H1 (cell line): ENCODE measurements at regions not wholly inside any gene's neighbourhood (a gene's known extent, or its start where the extent isn't known, plus 50 kb on each side); places are given as distances from the start of the nearest gene placed in this dataset.

Source experiments
- CTCF ChIA-PET: fragments of 300-600 bp; sonication (Branson Sonifier 250); formaldehyde crosslinking; loops from one replicate; lab custom pipeline; 2021; ENCODE audit not compliant: partially characterized antibody; lab: Charles Lee
- POLR2A ChIA-PET: fragments of 300-600 bp; sonication (Branson Sonifier 250); formaldehyde crosslinking; loops from one replicate; lab custom pipeline; 2021; ENCODE audit warnings: inconsistent platforms; ENCODE audit not compliant: partially characterized antibody; lab: Charles Lee
- DNase-seq, 2 experiments: peaks; one replicate each; pipeline versions ENCODE4 v3.0.0 to v3.0.0-alpha.2; 2010 to 2022; ENCODE audit warnings: low spot score in 2 of 2, low read depth in 1 of 2, mixed read lengths in 1 of 2
- FAIRE-seq: peaks from 2 replicates; lab custom pipeline; 2011; peaks lifted over from hg19 to GRCh38; lab: Jason Lieb, UNC
- H2AFZ ChIP-seq: 2 replicates; pipeline ENCODE4 v1.8.1; 2012; ENCODE audit warnings: low read length, inconsistent platforms
- H2AK5ac ChIP-seq: 2 replicates; pipeline ENCODE4 v1.6.1; 2013; ENCODE audit warnings: low read depth, low read length
- H2BK120ac ChIP-seq: replicated peaks from 2 replicates; pipeline ENCODE3; 2013; ENCODE audit warnings: low read depth, low read length, inconsistent platforms
- H2BK12ac ChIP-seq: 2 replicates; pipeline ENCODE4 v1.6.1; 2013; ENCODE audit warnings: low read depth, low read length
- H2BK15ac ChIP-seq: 2 replicates; pipeline ENCODE4 v1.6.1; 2013; ENCODE audit warnings: low read length
- H2BK20ac ChIP-seq: 2 replicates; pipeline ENCODE4 v1.6.1; 2013; ENCODE audit warnings: low read length
- H2BK5ac ChIP-seq: 2 replicates; pipeline ENCODE4 v1.6.1; 2013; ENCODE audit warnings: low read depth, low read length
- H3K14ac ChIP-seq: 2 replicates; pipeline ENCODE4 v1.6.1; 2013; ENCODE audit warnings: inconsistent platforms; ENCODE audit not compliant: insufficient read length
- H3K18ac ChIP-seq: 2 replicates; pipeline ENCODE4 v1.6.1; 2013; ENCODE audit warnings: low read length; ENCODE audit errors: extremely low read depth
- H3K23ac ChIP-seq: 2 replicates; pipeline ENCODE4 v1.6.1; 2013; ENCODE audit warnings: inconsistent platforms; ENCODE audit not compliant: insufficient read length
- H3K23me2 ChIP-seq: 2 replicates; pipeline ENCODE4 v1.6.1; 2013; ENCODE audit warnings: low read depth, low read length
- H3K27ac ChIP-seq: 2 replicates; pipeline ENCODE4 v1.6.1; 2011; ENCODE audit warnings: low read depth, low read length, inconsistent platforms
- H3K27me3 ChIP-seq, 4 experiments: replicated peaks in 1 of 4; 1 replicate in 1 of 4; 2 replicates in 3 of 4; pipeline versions ENCODE4 v1.6.1 to v1.8.1; 2011 to 2013; ENCODE audit warnings: low read length in 3 of 4, mild to moderate bottlenecking in 3 of 4, inconsistent platforms in 2 of 4, mixed read lengths in 2 of 4, moderate library complexity in 1 of 4; ENCODE audit not compliant: control insufficient read depth in 3 of 4, insufficient read depth in 3 of 4; ENCODE audit errors: extremely low read depth in 1 of 4
- H3K36me3 ChIP-seq, 4 experiments: 2 replicates each; pipeline versions ENCODE4 v1.6.1 to v1.8.1; 2011 to 2013; ENCODE audit warnings: mild to moderate bottlenecking in 4 of 4, low read length in 3 of 4, moderate library complexity in 2 of 4, control low read depth in 1 of 4, inconsistent platforms in 1 of 4; ENCODE audit not compliant: insufficient read depth in 4 of 4, control insufficient read depth in 2 of 4
- H3K4ac ChIP-seq: replicated peaks from 2 replicates; pipeline ENCODE3; 2013; ENCODE audit warnings: low read length, low read depth, mixed read lengths, inconsistent platforms; ENCODE audit not compliant: insufficient read length
- H3K4me1 ChIP-seq, 4 experiments: replicated peaks in 1 of 4; 1 replicate in 1 of 4; 2 replicates in 3 of 4; pipeline versions ENCODE4 v1.6.1 to v1.8.1; 2011 to 2013; ENCODE audit warnings: low read length in 3 of 4, inconsistent platforms in 2 of 4, mixed read lengths in 1 of 4; ENCODE audit not compliant: insufficient read depth in 4 of 4, control insufficient read depth in 3 of 4
- H3K4me2 ChIP-seq, 2 experiments: 2 replicates each; pipeline versions ENCODE4 v1.6.1 to v1.8.1; 2011 to 2013; ENCODE audit warnings: low read depth in 2 of 2, low read length in 2 of 2, control low read depth in 1 of 2, inconsistent platforms in 1 of 2, mild to moderate bottlenecking in 1 of 2; ENCODE audit not compliant: insufficient read depth in 1 of 2
- H3K4me3 ChIP-seq, 4 experiments: fragments of 200-600, 300-600 bp in 1 of 4; sonication (generic), shearing (Covaris generic), sonication (Bioruptor Twin) in 1 of 4; 2 replicates each; pipeline versions ENCODE4 v1.5.1 to v1.8.1; 2011 to 2016; ENCODE audit warnings: low read length in 4 of 4, low read depth in 3 of 4, control low read depth in 2 of 4, inconsistent platforms in 2 of 4, mild to moderate bottlenecking in 2 of 4, mixed read lengths in 1 of 4, moderate library complexity in 1 of 4; ENCODE audit not compliant: insufficient read depth in 2 of 4; ENCODE audit errors: extremely low read depth in 1 of 4
- H3K56ac ChIP-seq: replicated peaks from 2 replicates; pipeline ENCODE3; 2013; ENCODE audit warnings: low read depth, mild to moderate bottlenecking, mixed read lengths, low read length, inconsistent platforms; ENCODE audit not compliant: insufficient read length
- H3K79me1 ChIP-seq: 2 replicates; pipeline ENCODE4 v1.6.1; 2013; ENCODE audit warnings: low read depth, low read length, control low read depth
- H3K79me2 ChIP-seq, 2 experiments: 2 replicates each; pipeline versions ENCODE4 v1.6.1 to v1.8.1; 2012 to 2013; ENCODE audit warnings: low read length in 2 of 2, mild to moderate bottlenecking in 2 of 2, inconsistent platforms in 1 of 2; ENCODE audit not compliant: insufficient read depth in 2 of 2, control insufficient read depth in 1 of 2
- H3K9ac ChIP-seq, 4 experiments: replicated peaks in 1 of 4; 1 replicate in 1 of 4; 2 replicates in 3 of 4; pipeline versions ENCODE4 v1.6.1 to v1.8.1; 2011 to 2013; ENCODE audit warnings: low read depth in 3 of 4, low read length in 3 of 4, control low read depth in 2 of 4, mild to moderate bottlenecking in 2 of 4, moderate library complexity in 2 of 4, inconsistent platforms in 1 of 4; ENCODE audit errors: extremely low read depth in 1 of 4
- H3K9me3 ChIP-seq, 2 experiments: 2 replicates each; pipeline versions ENCODE4 v1.6.1 to v1.8.1; 2012 to 2013; ENCODE audit warnings: mild to moderate bottlenecking in 2 of 2, moderate library complexity in 2 of 2, control low read depth in 1 of 2, inconsistent platforms in 1 of 2, low read depth in 1 of 2, low read length in 1 of 2, mixed read lengths in 1 of 2; ENCODE audit not compliant: insufficient read depth in 2 of 2
- H4K20me1 ChIP-seq, 2 experiments: replicated peaks in 1 of 2; 2 replicates each; pipeline versions ENCODE3 to v1.8.1; 2011 to 2013; ENCODE audit warnings: inconsistent platforms in 2 of 2, low read length in 2 of 2, mild to moderate bottlenecking in 1 of 2; ENCODE audit not compliant: insufficient read depth in 2 of 2, control insufficient read depth in 1 of 2
- H4K5ac ChIP-seq: 2 replicates; pipeline ENCODE4 v1.6.1; 2013; ENCODE audit warnings: low read length, low read depth, mixed read lengths, inconsistent platforms; ENCODE audit not compliant: insufficient read length
- H4K8ac ChIP-seq: 2 replicates; pipeline ENCODE4 v1.8.0; 2013; ENCODE audit warnings: mild to moderate bottlenecking, moderate library complexity, low read length, inconsistent platforms; ENCODE audit not compliant: insufficient read depth; ENCODE audit errors: extremely low read depth
- H4K91ac ChIP-seq: replicated peaks from 2 replicates; pipeline ENCODE3; 2013; ENCODE audit warnings: low read length, mixed read lengths, inconsistent platforms; ENCODE audit not compliant: insufficient read length
- ATF2 ChIP-seq: IDR thresholded peaks from 2 replicates; pipeline ENCODE4 v1.6.1; 2012; ENCODE audit warnings: low read length, inconsistent platforms
- SIN3A ChIP-seq, 2 experiments: IDR thresholded peaks in 1 of 2; conservative IDR thresholded peaks in 1 of 2; 2 replicates each; pipeline ENCODE4 v1.6.1; 2011 to 2012; ENCODE audit warnings: low read length in 2 of 2, improper control_type of control experiment in 1 of 2, low read depth in 1 of 2, mild to moderate bottlenecking in 1 of 2
- WGBS, 2 experiments: shearing (Covaris generic) in 1 of 2; methylation state at CpG; one replicate each; pipeline versions ENCODE4 v1.1.6 to v1.1.7; 2013 to 2015; ENCODE audit warnings: low lambda C conversion rate in 2 of 2, mixed read lengths in 2 of 2, inconsistent platforms in 1 of 2, low coverage in 1 of 2, missing lambda C conversion rate in 1 of 2; ENCODE audit not compliant: insufficient replicate concordance in 2 of 2, insufficient coverage in 1 of 2, insufficient read length in 1 of 2; ENCODE audit errors: extremely low coverage in 1 of 2, missing lambda C conversion rate in 1 of 2; 5-methylcytosine and 5-hydroxymethylcytosine counted together

GRCh38 chr21:38626306-38626705 lies 128.0 kb upstream of the ERG start:
- Histone ChIP-seq H2BK5ac (no peak overlapping the region), H2BK20ac (no peak overlapping the region), H3K36me3 (no peaks in the 10 kb centered on the region; a peak in 1 of 8 replicates), H3K14ac (no peak overlapping the region), H4K8ac (no peak overlapping the region), H2AFZ (no peak overlapping the region), H4K20me1 (peaks cover 0 to 10% of the 10 kb centered on the region in 2 experiments), H3K4me3 (no peak overlapping the region), H2BK12ac (no peak overlapping the region), H3K4ac (no peak overlapping the region), H3K23me2 (peaks cover 11% of the 10 kb centered on the region; the same call in 1 of the 2 replicates), H3K18ac (no peak overlapping the region), H3K79me2 (peaks cover 0 to 4% of the 10 kb centered on the region in 2 experiments; a peak in 2 of 4 replicates), H3K9ac (no peak overlapping the region), H3K4me1 (no peaks in the 10 kb centered on the region; a peak in 1 of 7 replicates), H3K4me2 (no peak overlapping the region), H3K23ac (no peak overlapping the region), H3K27me3 (no peaks in the 10 kb centered on the region), H3K27ac (no peak overlapping the region), H3K56ac (no peak overlapping the region), H2BK15ac (no peak overlapping the region), H4K91ac (no peak overlapping the region), H3K79me1 (no peaks in the 10 kb centered on the region), H3K9me3 (peaks cover 0 to 3% of the 10 kb centered on the region in 2 experiments; a peak in 1 of 4 replicates), H2AK5ac (no peak overlapping the region), H2BK120ac (no peak overlapping the region), H4K5ac (no peak overlapping the region)
- no peak for DNase-seq
- TF ChIP-seq SIN3A (conservative IDR thresholded peaks at IDR 0.05 in 1 of 2, IDR thresholded peaks at IDR 0.05 in 1 of 2; ENCODE audit: low read depth in 1 of 2, low read length in 2 of 2) (no peak), ATF2 (no peak)
- ChIA-PET POLR2A (no interaction called here), CTCF (interaction anchor here (0.6 to 1.0 kb wide), 2 partner anchors 11 to 442 kb away, joined by 3 to 4 read pairs; no protein-coding TSS in a partner anchor)
- WGBS, 2 experiments, result 84% methylated on average over 3 of the region's 3 CpGs; no CpG with 5 or more reads in 1 of the 2 experiments
- FAIRE-seq, result no peak
